ENCODE measurements at regions not wholly inside any gene's neighbourhood (a gene's known extent, or its start where the extent isn't known, plus 50 kb on each side); places are given as distances from the start of the nearest gene placed in this dataset.

DNA sequence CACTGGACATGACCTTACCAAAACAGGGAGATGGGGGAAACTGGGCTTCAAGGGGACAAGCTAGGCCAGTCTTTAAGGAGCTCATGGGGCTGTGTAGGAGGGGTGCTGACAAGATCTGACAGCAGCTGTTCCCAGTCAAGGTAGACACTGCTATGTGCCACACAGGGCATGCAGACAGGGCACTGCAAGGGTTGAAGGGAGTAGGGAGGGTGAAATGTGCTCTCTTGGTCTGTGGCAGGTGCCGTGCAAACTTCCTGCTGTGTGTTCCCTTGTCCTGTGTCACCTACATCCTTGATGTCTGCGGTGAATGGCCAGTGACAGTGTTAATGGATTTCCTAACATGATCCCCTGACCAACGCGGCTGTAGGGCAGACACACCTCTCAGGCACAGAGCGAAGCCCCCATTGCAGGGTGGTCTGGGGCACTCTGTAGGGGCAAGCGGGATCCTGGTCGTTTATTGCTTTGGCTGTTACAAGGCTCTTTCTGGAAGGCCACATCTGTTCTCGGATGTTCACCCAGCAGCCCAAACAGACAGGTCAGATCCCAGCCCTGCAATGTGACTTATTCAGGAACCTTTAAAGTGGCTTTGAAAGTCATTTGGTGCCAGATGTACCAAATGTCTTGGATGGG lies 199.5 kb upstream of the ZNF536 start:
- DNase-seq = no peak

DNA sequence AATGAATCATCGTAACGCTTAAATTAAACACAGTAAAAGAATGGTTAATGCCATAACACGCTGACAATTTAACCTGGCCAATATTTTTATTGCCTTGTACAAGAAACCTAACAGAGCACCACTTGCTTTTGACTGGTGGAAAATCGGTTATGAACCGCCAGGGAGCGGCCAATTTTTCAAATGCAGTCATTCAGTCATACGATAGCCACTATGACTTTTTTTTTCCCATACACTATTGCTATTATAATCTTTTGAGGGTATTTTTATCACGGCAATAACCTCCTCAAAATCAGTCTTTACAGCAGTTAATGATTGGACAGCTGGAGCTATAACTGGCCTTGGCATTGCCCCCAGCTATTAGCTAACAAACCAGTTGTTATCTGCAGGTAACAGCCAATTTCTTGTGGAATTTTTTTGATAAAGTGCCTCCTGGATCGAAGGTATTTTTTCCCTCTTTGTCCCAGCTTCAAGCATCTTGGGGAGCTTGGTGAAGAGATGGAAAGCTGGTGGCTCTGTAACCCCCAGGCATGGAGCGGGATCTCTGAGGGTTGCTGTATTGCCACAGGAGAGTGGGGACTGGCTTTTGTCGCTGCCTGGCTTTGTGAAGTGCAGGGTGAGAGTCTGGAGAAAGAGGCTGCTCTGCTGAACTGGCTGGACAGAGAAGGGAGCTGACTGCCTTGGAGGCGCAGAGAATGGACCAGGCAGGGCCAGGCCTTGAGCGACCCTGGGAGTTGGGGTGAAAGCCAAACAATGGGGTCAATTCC lies 198.4 kb upstream of the ZNF536 start:
- DNase-seq = no peak

DNA sequence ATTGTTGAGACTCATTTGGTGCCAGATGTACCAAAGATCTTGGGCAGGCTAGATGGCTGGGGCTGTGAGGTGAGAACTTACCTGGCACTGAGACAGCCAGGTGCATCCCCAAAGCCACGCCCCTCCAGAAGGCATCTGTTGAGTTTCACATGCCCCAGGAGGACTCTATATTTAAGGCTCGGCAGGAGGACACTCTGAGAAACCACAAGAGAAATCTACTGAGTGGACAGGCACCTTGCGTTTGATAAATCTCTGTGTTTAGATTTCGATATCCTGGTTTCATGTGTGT lies 197.9 kb upstream of the ZNF536 start:
- no peak for DNase-seq

- DNase-seq = no peak
These were observed 197.4 kb upstream of the ZNF536 start for GRCh38 chr19:30174791-30175190.

- no peak for DNase-seq
These were observed 196.2 kb upstream of the ZNF536 start for GRCh38 chr19:30175987-30176386.

- DNase-seq = no peak
These were observed 193.3 kb upstream of the ZNF536 start for GRCh38 chr19:30178721-30179402.

DNA sequence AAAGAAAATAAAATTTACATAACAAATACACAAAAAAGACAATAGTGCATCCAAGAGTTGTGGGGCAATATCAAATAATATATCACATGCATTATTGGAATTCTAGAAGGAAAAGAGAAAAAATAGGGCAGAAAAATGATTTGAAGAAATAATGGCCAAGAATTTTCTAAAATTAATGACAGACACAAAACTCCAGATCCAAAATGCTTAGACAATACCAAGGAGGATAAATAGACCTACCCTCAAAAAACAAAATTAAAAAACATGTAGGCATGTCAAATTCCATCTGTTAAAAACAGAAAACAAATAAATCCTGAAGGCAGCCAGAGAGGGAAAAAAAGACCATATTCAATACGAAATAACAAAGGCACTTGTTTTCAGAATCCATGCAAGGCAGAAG lies 191.5 kb upstream of the ZNF536 start:
- DNase-seq = no peak

DNA sequence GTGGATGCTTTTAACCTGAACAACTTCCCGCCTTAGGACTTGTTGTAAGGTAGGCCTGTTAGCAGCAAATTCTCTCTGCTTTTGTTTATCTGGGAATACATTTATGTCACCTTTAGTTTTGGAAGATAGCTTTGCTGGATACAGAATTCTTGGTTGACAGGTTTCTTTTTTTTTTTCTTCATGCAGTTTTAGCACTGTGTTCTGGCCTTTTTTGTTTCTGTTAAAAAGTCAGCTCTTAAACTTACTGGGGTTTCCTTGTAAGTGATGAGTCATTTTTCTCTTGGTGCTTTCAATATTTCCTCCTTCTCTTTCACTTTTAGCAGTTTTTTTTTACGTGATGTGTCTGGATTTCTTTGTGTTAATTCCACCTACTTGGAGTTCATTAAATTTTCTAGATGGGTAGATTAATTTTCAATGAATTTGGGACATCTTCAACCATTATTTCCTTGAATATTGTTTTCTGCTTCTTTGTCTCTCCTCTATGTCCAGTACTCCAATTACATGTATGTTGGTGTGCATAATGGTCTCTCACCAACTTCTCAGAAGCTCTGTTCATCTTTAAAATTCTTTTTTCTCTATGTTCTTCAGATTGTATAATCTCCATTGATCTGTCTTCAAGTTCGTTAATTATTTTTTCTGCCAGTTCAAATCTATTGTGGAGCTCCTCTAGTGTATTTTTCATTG lies 188.2 kb upstream of the ZNF536 start:
- no peak for DNase-seq

DNA sequence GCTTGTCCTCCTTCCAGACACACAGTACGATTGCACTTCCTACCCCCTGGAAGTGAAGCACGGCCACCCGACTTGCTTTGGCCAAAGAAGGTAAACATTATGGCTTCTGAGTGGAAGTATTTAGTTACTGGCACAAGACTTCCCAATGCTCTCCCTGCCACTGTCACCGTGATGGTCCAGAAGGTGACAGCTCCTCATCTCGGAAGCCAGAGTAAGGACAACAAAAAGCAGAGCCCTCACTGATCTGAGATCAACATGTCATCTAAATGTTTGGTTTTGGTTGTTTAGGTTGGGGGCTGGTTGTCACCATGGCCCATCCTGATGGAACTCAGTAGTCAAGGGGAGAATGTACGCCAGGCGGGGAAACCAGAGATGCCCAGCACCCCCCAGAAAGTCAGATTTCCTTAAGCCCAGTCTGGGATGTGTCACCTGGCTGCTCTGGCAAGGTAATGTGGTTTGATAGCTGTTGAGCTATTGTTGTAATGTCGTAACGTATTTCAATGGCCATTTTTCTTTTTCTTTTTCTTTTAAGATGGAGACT lies 170.1 kb upstream of the ZNF536 start:
- DNase-seq = no peak

GRCh38 chr19:30204721-30205120 lies 167.5 kb upstream of the ZNF536 start:
- no peak for DNase-seq

DNA sequence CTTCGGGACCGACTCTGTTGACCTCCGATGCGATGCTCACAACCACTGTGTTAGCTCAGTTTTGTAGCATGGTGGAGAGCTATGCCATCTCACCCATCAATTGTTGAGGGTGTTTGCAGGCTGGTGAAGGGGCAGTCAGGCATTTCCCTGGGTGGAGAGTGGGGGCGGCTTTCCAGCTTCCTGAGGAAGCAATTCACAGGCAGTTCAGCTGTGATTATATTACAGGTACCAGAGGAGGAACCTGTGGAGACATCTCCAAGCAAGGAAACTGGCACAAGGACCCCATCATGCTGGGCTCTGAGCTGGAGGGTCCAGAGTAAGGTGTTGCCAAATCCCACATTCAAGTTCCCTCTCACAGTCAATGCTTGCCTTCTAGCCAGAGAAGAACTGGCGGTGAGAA lies 166.0 kb upstream of the ZNF536 start:
- no peak for DNase-seq

DNA sequence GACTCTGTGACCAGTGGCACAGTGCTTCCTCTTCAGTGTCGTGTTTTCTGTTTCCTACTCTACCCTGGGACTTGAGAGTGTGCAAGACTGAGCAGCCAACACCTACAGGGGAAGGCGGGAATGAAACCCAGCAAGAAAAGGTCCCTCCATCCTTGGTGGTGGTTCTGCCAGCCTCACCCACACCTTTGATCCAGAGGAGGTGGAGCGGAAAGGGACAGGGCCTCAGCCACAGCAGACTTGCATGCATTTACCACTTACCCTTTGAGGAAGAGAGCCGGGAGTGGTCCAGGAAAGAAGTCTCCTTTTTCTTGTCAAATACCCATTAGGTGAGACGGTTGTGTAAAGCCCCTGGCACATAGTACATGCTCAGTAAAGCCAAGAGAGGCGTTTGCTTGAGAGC lies 164.8 kb upstream of the ZNF536 start:
- no peak for DNase-seq

GRCh38 chr19:30208436-30209060 lies 163.6 kb upstream of the ZNF536 start:
- DNase-seq = no peak

DNA sequence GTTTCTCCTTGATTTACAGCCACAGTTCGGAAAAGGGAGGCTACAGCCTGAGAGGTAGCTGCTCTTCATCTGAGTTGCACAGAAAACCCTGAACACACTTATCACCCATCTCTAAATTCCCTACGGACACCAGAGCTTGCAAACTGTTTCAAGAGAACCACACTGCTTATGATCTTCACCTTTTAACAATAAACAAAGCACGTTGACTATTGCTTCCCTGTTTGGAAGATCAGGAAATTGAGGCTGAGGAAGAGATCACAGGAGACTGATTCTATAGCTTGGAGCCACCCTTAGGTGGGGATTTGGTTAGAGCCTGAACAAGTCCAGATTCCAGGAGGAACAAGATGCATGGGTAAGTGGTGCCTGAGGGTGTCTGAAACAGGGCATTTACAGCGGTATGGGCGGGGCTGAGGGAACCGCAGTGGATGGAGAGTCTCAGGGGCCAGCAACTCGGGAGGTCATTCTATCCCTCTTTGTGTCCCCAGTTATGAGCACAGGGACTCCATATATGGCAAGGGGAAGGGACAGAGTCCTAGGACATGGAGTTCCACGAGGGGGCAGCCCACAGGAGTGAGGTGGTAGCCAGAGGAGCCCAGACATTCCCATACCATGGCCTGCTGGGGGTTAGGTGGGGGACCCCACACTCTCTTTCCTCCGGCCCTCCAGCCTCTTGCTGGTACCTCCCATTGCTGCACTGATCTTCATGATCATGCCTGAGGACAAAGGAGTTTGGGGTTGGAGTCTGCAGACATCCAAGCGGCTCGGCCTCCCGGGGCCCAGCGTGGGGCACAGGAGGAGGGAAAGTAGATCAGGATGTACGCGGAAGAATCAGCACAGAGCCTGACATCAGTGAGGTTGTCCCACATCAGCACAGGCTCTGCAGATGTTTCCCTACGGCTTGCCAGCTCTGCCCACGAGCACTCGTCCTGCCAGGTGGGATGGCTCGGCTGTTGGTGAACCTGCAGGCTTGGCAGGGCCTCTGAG lies 162.3 kb upstream of the ZNF536 start:
- no peak for DNase-seq

DNA sequence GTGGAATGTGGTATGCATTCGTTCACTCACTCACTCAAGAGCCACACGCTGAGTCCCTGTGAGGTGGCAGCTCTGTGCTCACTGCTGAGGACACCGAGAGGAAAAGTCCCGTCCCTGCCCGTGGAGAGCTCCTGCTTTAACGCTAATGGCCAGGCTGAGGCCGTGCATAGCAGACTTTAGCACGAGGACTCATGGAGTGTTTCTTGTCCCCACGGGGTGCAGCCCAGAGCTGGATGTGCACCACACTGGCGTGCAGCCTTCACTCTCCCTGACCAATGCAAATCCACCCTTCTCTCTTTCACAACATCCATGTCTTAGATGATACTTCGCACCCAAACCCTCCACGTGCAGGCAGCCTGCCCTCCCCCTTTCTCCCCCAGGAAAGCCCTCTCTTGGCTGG lies 159.6 kb upstream of the ZNF536 start:
- DNase-seq = no peak

DNA sequence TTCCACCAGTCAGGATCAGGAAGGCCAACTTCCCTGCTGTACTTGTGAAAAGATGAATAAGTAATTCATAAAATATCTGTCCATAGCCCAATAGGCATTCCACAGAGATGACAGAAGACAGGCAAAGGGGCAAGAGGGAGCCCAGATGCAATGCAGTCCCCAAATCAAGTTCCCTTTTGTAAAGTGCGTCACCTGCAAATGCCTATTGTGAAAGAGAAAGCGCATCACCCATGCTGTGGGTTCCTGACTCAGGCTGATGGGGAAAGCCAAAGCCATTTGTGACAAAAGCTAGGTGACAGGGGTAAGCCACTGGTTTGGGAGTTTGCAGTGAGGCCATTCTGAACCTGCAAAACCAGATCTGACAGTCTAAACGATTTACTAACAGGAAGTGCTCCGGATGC lies 157.5 kb upstream of the ZNF536 start:
- DNase-seq = no peak

- DNase-seq = no peak
These were observed 156.9 kb upstream of the ZNF536 start for GRCh38 chr19:30215248-30215647.

DNA sequence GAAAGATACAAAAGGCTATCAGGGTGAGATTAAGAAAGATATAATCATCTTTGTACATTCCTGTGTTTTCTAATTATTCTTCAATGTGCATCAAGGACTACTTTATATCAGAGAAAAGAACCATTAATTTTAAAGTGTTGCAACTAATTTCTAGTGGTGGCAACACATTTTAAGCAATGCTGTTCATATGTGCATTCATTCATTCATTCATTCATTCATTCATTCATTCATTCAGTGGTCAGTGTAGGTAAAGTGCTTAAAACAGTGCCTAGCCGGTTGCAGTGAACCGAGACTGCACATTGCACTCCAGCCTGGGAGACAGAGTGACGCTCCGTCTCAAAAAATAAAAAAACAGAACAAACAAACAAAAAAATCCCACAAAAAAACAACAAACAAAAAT lies 155.7 kb upstream of the ZNF536 start:
- no peak for DNase-seq

DNA sequence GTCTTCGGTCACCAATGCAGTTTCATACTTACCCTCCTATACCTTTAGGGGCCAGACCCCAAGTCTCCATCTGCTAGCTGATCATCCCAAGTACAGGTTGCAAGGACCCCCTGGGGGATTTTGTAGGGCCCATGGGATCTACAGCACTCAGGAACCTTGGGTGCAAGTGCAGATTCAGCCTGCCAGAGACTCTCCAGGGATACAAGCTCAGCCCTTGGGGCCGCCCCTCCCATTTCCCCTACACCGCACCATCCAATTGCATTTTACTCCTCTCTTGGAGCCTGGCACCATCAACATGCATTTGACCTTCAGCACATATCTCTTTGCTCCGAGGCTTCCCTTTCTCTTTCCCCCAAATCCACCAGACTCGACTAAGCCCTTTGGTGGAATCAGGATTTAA lies 154.7 kb upstream of the ZNF536 start:
- no peak for DNase-seq

DNA sequence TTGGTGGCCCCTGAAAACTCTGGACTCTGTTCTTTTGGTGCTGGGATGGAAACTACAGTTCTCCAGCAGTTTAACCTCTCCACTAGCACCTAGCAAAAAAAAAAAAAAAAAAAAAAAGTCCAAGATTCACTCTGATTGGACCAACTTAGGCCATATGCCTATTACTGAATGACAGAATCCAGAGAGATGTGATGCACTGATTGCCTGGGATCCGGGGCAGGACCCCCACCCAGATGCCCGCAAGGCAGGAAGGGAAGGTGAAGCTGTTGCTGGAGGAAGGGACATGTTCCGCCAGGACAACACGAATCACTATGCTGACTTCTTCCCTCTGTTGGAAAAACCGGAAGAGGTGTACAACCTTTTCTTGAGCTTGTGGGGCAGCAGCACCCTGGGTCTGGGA lies 152.5 kb upstream of the ZNF536 start:
- no peak for DNase-seq

GRCh38 chr19:30221176-30221575 lies 151.0 kb upstream of the ZNF536 start:
- no peak for DNase-seq

DNA sequence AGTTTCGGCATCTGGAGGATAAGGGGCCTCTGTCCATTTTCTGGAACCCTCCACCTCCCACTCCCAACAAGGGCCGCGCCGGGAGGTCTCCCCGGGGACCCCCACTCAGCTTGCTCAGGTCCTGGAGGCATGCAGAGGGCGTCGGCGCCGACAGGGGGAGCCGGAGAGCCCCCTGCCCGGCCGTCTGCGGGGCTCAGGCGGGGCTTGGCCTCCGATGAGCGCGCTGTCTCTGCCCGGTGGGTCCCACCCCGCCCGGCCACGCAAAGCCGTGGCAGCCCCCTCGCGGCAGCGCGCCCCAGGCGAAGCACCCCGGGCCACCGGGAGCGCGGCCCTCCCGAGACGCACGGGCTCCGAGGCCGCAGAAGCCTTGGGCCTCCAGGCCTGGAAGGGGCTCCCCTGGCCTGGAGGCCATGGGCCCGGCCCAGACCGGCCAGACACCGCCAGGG lies 149.7 kb upstream of the ZNF536 start:
- no peak for DNase-seq

All from activated naive CD4-positive, alpha-beta T cell treated with anti-CD3 and anti-CD28 coated beads, Interleukin-2, amount 50 U/mL, for 16 hours (primary cell).